ENCODE measurements at regions not wholly inside any gene's neighbourhood (a gene's known extent, or its start where the extent isn't known, plus 50 kb on each side); places are given as distances from the start of the nearest gene placed in this dataset.

DNA sequence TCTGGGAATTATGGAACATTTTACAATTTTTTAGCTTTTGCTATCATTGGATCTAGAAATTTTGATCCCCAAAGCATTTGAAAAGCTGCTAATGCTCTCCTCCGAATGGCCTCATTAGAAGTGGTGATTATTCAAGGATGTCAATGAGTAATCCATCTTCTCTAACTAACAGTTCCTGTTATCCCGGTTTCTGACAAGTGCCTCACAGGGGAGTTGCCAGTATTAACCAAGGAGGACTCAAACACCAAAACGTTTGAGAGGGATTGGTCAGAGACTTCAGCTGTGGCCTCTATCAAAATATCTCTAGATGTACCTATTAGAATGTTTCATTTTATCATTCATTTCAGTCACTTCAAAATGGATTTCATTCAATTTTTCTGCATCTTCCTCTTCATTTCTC lies 208.3 kb upstream of the ITGA1 start:
- TF ChIP-seq, protein P1, sequence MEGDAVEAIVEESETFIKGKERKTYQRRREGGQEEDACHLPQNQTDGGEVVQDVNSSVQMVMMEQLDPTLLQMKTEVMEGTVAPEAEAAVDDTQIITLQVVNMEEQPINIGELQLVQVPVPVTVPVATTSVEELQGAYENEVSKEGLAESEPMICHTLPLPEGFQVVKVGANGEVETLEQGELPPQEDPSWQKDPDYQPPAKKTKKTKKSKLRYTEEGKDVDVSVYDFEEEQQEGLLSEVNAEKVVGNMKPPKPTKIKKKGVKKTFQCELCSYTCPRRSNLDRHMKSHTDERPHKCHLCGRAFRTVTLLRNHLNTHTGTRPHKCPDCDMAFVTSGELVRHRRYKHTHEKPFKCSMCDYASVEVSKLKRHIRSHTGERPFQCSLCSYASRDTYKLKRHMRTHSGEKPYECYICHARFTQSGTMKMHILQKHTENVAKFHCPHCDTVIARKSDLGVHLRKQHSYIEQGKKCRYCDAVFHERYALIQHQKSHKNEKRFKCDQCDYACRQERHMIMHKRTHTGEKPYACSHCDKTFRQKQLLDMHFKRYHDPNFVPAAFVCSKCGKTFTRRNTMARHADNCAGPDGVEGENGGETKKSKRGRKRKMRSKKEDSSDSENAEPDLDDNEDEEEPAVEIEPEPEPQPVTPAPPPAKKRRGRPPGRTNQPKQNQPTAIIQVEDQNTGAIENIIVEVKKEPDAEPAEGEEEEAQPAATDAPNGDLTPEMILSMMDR (IDR thresholded peaks at IDR 0.05), result no peak
- TF ChIP-seq POLR2A (IDR thresholded peaks at IDR 0.05), result no peak
- TF ChIP-seq POLR2AphosphoS5 (IDR thresholded peaks at IDR 0.05), result no peak
